ENCODE measurements at regions not wholly inside any gene's neighbourhood (a gene's known extent, or its start where the extent isn't known, plus 50 kb on each side); places are given as distances from the start of the nearest gene placed in this dataset.

- intact Hi-C loops (cut with DNase I), result no loop called here
- Histone ChIP-seq H3K36me3 (no peaks in the 10 kb centered on the region), H3K27me3 (peaks cover 5% of the 10 kb centered on the region), H3K27ac (no peak overlapping the region), H3K4me1 (no peaks in the 10 kb centered on the region), H3K9me3 (no peaks in the 10 kb centered on the region), H3K9ac (ENCODE audit: low read depth in 2 of 2, low read length in 2 of 2) (no peak overlapping the region), H3K4me3 (no peak overlapping the region)
- DNase-seq, result no peak
- no peak for TF ChIP-seq CTCF (IDR thresholded peaks at IDR 0.05)
Observed at GRCh38 chr9:90128587-90129190, 513.9 kb downstream of the DIRAS2 start.

GRCh38 chr9:90129446-90129845, 513.2 kb downstream of the DIRAS2 start:
- intact Hi-C loops (cut with DNase I), result no loop called here
- TF ChIP-seq CTCF (IDR thresholded peaks at IDR 0.05), result no peak

GRCh38 chr9:90131568-90131967, 511.1 kb downstream of the DIRAS2 start:
- TF ChIP-seq CTCF (IDR thresholded peaks at IDR 0.05), result no peak

More at GRCh38 chr9:90129446-90129845, 513.2 kb downstream of the DIRAS2 start:
- no peak for DNase-seq
- Histone ChIP-seq H3K27me3 (peaks cover 5% of the 10 kb centered on the region), H3K4me3 (no peak overlapping the region), H3K36me3 (no peaks in the 10 kb centered on the region), H3K27ac (no peak overlapping the region), H3K9ac (ENCODE audit: low read depth in 2 of 2, low read length in 2 of 2) (no peak overlapping the region), H3K4me1 (no peaks in the 10 kb centered on the region), H3K9me3 (no peaks in the 10 kb centered on the region)

GRCh38 chr9:90132866-90133265, 509.8 kb downstream of the DIRAS2 start:
- Histone ChIP-seq H3K4me3 (no peak overlapping the region), H3K27me3 (no peaks in the 10 kb centered on the region), H3K9ac (ENCODE audit: low read depth in 2 of 2, low read length in 2 of 2) (no peak overlapping the region), H3K4me1 (no peaks in the 10 kb centered on the region), H3K27ac (no peak overlapping the region), H3K36me3 (no peaks in the 10 kb centered on the region), H3K9me3 (no peaks in the 10 kb centered on the region)
- no peak for DNase-seq
- TF ChIP-seq CTCF (IDR thresholded peaks at IDR 0.05), result no peak
- intact Hi-C loops (cut with DNase I), result loop anchor here (10.0 kb wide), 1 partner anchor 642 kb away; no protein-coding TSS in a partner anchor

More at GRCh38 chr9:90131568-90131967, 511.1 kb downstream of the DIRAS2 start:
- intact Hi-C loops (cut with DNase I), result loop anchor here (10.0 kb wide), 1 partner anchor 643 kb away; no protein-coding TSS in a partner anchor
- H3K9ac ChIP-seq (ENCODE audit: low read depth in 2 of 2, low read length in 2 of 2), result no peak overlapping the region
- no peak for DNase-seq
- no peak overlapping the region for H3K4me3 ChIP-seq
- H3K9me3 ChIP-seq, result no peaks in the 10 kb centered on the region
- no peaks in the 10 kb centered on the region for H3K27me3 ChIP-seq
- no peaks in the 10 kb centered on the region for H3K36me3 ChIP-seq
- no peak overlapping the region for H3K27ac ChIP-seq
- no peaks in the 10 kb centered on the region for H3K4me1 ChIP-seq

GRCh38 chr9:90137801-90138200, 504.8 kb downstream of the DIRAS2 start:
- TF ChIP-seq CTCF (IDR thresholded peaks at IDR 0.05), result no peak
- Histone ChIP-seq H3K36me3 (no peaks in the 10 kb centered on the region), H3K27ac (no peak overlapping the region), H3K9me3 (no peaks in the 10 kb centered on the region), H3K4me1 (no peaks in the 10 kb centered on the region), H3K9ac (ENCODE audit: low read depth in 2 of 2, low read length in 2 of 2) (no peak overlapping the region), H3K27me3 (no peaks in the 10 kb centered on the region), H3K4me3 (no peak overlapping the region)
- intact Hi-C loops (cut with DNase I), result loop anchor here (10.0 kb wide), 1 partner anchor 637 kb away; no protein-coding TSS in a partner anchor
- no peak for DNase-seq

All from colonic mucosa (tissue), 4 donors.